K562 (cell line): ENCODE measurements at regions not wholly inside any gene's neighbourhood (a gene's known extent, or its start where the extent isn't known, plus 50 kb on each side); places are given as distances from the start of the nearest gene placed in this dataset.

Experiments
- ATAC-seq: fragments of 200-7000 bp; cut with Tn5 transposase; 3 replicates; pipeline ENCODE4 v1.9.1; 2020; ENCODE audit warnings: moderate library complexity
- BruUV-seq: library from RNA; stranded (reverse); fragments of 400-500 nt; replicated peaks from 2 replicates; lab custom pipeline; 2021; lab: Mats Ljungman, UMichigan
- CTCF ChIA-PET: fragments of 300-600 bp; formaldehyde crosslinking; extraction: SDS; loops from one replicate; lab custom pipeline; 2021; ENCODE audit warnings: low intra/inter-chr PET ratio; lab: Yijun Ruan, JAX
- POLR2A ChIA-PET: fragments of 300-600, 350-650 bp; sonication (Branson Sonifier 250); formaldehyde crosslinking; extraction: SDS; loops from one replicate; lab custom pipeline; 2021; ENCODE audit warnings: antibody characterized with exemption, inconsistent platforms; lab: Yijun Ruan, JAX
- DNase-seq, 4 experiments: peaks; one replicate each; pipeline versions ENCODE4 v3.0.0 to v3.0.0-alpha.2; 2011 to 2018; ENCODE audit warnings: low spot score in 3 of 4, mixed read lengths in 3 of 4; ENCODE audit errors: extremely low read depth in 1 of 4
- FAIRE-seq: peaks from 2 replicates; lab custom pipeline; 2011; peaks lifted over from hg19 to GRCh38; lab: Jason Lieb, UNC
- H2AFZ ChIP-seq: 2 replicates; pipeline ENCODE4 v1.6.0; 2011; ENCODE audit warnings: low read depth, low read length, control low read depth, inconsistent platforms
- H3K27ac ChIP-seq: fragments of 200-600 bp; 3 replicates; pipeline ENCODE4 v1.8.0; 2011; ENCODE audit warnings: low read depth, mild to moderate bottlenecking, control low read depth, inconsistent platforms, low read length, moderate library complexity, mixed read lengths; ENCODE audit errors: extremely low read depth
- H3K27me3 ChIP-seq, 2 experiments: fragments of 300-600 bp in 1 of 2; 2 replicates in 1 of 2; 3 replicates in 1 of 2; pipeline versions ENCODE4 v1.6.0 to v1.8.0; 2011; ENCODE audit warnings: inconsistent platforms in 2 of 2, low read length in 2 of 2, mild to moderate bottlenecking in 1 of 2, mixed read lengths in 1 of 2, moderate library complexity in 1 of 2; ENCODE audit not compliant: control insufficient read depth in 2 of 2, insufficient read depth in 2 of 2
- H3K36me3 ChIP-seq: fragments of 300-600 bp; 3 replicates; pipeline ENCODE4 v1.8.0; 2011; ENCODE audit warnings: mild to moderate bottlenecking, low read length, inconsistent platforms; ENCODE audit not compliant: control insufficient read depth, insufficient read depth
- H3K4me1 ChIP-seq, 2 experiments: fragments of 200-600 bp in 1 of 2; replicated peaks in 1 of 2; 2 replicates in 1 of 2; 3 replicates in 1 of 2; pipeline versions ENCODE4 v1.5.1 to v1.8.0; 2011; ENCODE audit warnings: inconsistent platforms in 2 of 2, low read length in 2 of 2, mild to moderate bottlenecking in 1 of 2, mixed read lengths in 1 of 2, moderate library complexity in 1 of 2; ENCODE audit not compliant: control insufficient read depth in 2 of 2, insufficient read depth in 2 of 2
- H3K4me2 ChIP-seq: 2 replicates; pipeline ENCODE4 v1.6.1; 2011; ENCODE audit warnings: low read length, control low read depth, inconsistent platforms, mixed read lengths; ENCODE audit not compliant: insufficient read depth
- H3K4me3 ChIP-seq: fragments of 200-600 bp; sonication (generic), shearing (Covaris generic); 2 replicates; pipeline ENCODE4 v1.5.1; 2016; ENCODE audit warnings: control low read depth, inconsistent platforms
- H3K79me2 ChIP-seq: fragments of 200-600 bp; 3 replicates; pipeline ENCODE4 v1.8.0; 2011; ENCODE audit warnings: low read length, inconsistent platforms; ENCODE audit not compliant: control insufficient read depth, insufficient read depth
- H3K9ac ChIP-seq, 2 experiments: 2 replicates each; pipeline versions ENCODE4 v1.6.0 to v1.6.1; 2011; ENCODE audit warnings: low read depth in 2 of 2, low read length in 2 of 2, control low read depth in 1 of 2, inconsistent platforms in 1 of 2, mild to moderate bottlenecking in 1 of 2, mixed read lengths in 1 of 2; ENCODE audit not compliant: insufficient read depth in 1 of 2
- H3K9me1 ChIP-seq: one replicate; pipeline ENCODE4 v1.6.0; 2011; ENCODE audit warnings: inconsistent platforms, mild to moderate bottlenecking, low read length, moderate library complexity; ENCODE audit not compliant: control insufficient read depth, insufficient read depth
- H3K9me3 ChIP-seq: replicated peaks from 2 replicates; pipeline ENCODE4 v1.5.1; 2011; ENCODE audit warnings: low read depth, low read length, inconsistent platforms; ENCODE audit not compliant: control insufficient read depth, insufficient read depth
- H4K20me1 ChIP-seq: replicated peaks from 2 replicates; pipeline ENCODE4 v1.6.1; 2011; ENCODE audit warnings: low read length, inconsistent platforms, mixed read lengths; ENCODE audit not compliant: control insufficient read depth, insufficient read depth
- ELF1 ChIP-seq: fragments of 200-800 bp; sonication (Bioruptor generic); IDR thresholded peaks from 2 replicates; pipeline ENCODE4 v1.6.1; 2016; ENCODE audit warnings: missing genetic modification characterization, missing compliant biosample characterization
- HDAC8 ChIP-seq: fragments of 450-650 bp; IDR thresholded peaks from 2 replicates; pipeline ENCODE4 v1.6.1; 2016; ENCODE audit warnings: mild to moderate bottlenecking, missing genetic modification characterization, moderate library complexity, missing compliant biosample characterization
- JUND ChIP-seq, 2 experiments: IDR thresholded peaks; 2 replicates in 1 of 2; 3 replicates in 1 of 2; pipeline ENCODE4 v1.6.1; 2011; ENCODE audit warnings: borderline replicate concordance in 2 of 2, low read depth in 2 of 2, low read length in 2 of 2, improper control_type of control experiment in 1 of 2, missing biosample characterization in 1 of 2, missing genetic modification characterization in 1 of 2, missing genetic modification reagents in 1 of 2
- ZNF407 ChIP-seq: fragments of 450-650 bp; IDR thresholded peaks from 2 replicates; pipeline ENCODE4 v1.6.1; 2016; ENCODE audit warnings: low read depth
- ZNF609 ChIP-seq: sonication (generic); formaldehyde crosslinking; IDR thresholded peaks from 2 replicates; pipeline ENCODE4 v1.8.1; 2023; ENCODE audit warnings: missing genetic modification reagents, mild to moderate bottlenecking, borderline replicate concordance
- WGBS: fragments of 100-300 bp; shearing (Covaris generic); methylation state at CpG from one replicate; pipeline ENCODE4 v1.1.6; 2016; ENCODE audit warnings: low coverage, mixed read lengths; ENCODE audit not compliant: insufficient coverage; ENCODE audit errors: missing lambda C conversion rate; 5-methylcytosine and 5-hydroxymethylcytosine counted together
- in situ Hi-C: fragments of 300-500 bp; cut with MboI; formaldehyde crosslinking; loops from 4 replicates; pipeline ENCODE4 v1.15.0; 2018; ENCODE audit warnings: inconsistent platforms, mixed read lengths
- intact Hi-C: fragments of 100-400 bp; cut with micrococcal nuclease; formaldehyde crosslinking; loops from 2 replicates; pipeline ENCODE4 v1.14.2; 2022

- Histone ChIP-seq H3K9me3 (no peaks in the 10 kb centered on the region), H3K79me2 (no peaks in the 10 kb centered on the region), H2AFZ (no peak overlapping the region), H3K9ac (no peak overlapping the region), H3K27me3 (no peaks in the 10 kb centered on the region), H3K4me3 (no peak overlapping the region), H3K9me1 (no peaks in the 10 kb centered on the region), H3K4me2 (no peak overlapping the region), H3K27ac (no peak overlapping the region), H4K20me1 (no peaks in the 10 kb centered on the region), H3K4me1 (no peaks in the 10 kb centered on the region), H3K36me3 (no peaks in the 10 kb centered on the region)
- no peak for FAIRE-seq
- TF ChIP-seq HDAC8 (tag) = no peak
- no peak for TF ChIP-seq ZNF609 (CRISPR knock-in tag)
- no peak for TF ChIP-seq ZNF407
- no peak for TF ChIP-seq JUND (IDR thresholded peaks at IDR 0.05; ENCODE audit: borderline replicate concordance, low read depth, low read length)
- TF ChIP-seq JUND (tag; IDR thresholded peaks at IDR 0.05; ENCODE audit: borderline replicate concordance, low read depth, low read length) = no peak
- no peak for TF ChIP-seq ELF1 (tag)
- ATAC-seq = no peak
- CTCF ChIA-PET = no interaction called here
- POLR2A ChIA-PET = no interaction called here
- no peak for DNase-seq
- no TSS peak for BruUV-seq
- WGBS = 0% methylated on average over 3 of the region's 3 CpGs
- intact Hi-C loops (no loop called here), in situ Hi-C loops (no loop called here)
Measured at GRCh38 chr5:8234179-8234770, 365.3 kb downstream of the MTRR start.
